Panc1 (cell line): ENCODE measurements at regions not wholly inside any gene's neighbourhood (a gene's known extent, or its start where the extent isn't known, plus 50 kb on each side); places are given as distances from the start of the nearest gene placed in this dataset.

Experiments
- CTCF ChIP-seq: fragments of 450-650 bp; IDR thresholded peaks from 2 replicates; pipeline ENCODE4 v1.5.1; 2017; ENCODE audit warnings: mild to moderate bottlenecking
- POLR2AphosphoS5 ChIP-seq: IDR thresholded peaks from 2 replicates; pipeline ENCODE4 v1.6.1; 2012; ENCODE audit warnings: mild to moderate bottlenecking, low read depth, low read length, moderate library complexity
- REST ChIP-seq, 2 experiments: IDR thresholded peaks; 2 replicates each; pipeline ENCODE4 v1.6.1; 2011 to 2012; ENCODE audit warnings: low read depth in 2 of 2, control low read depth in 1 of 2, low read length in 1 of 2, mild to moderate bottlenecking in 1 of 2, moderate library complexity in 1 of 2; ENCODE audit not compliant: insufficient read depth in 1 of 2
- SIN3A ChIP-seq: IDR thresholded peaks from 2 replicates; pipeline ENCODE4 v1.6.1; 2012; ENCODE audit warnings: low read depth, mild to moderate bottlenecking, low read length, moderate library complexity, borderline replicate concordance; ENCODE audit not compliant: insufficient read depth
- TCF7L2 ChIP-seq: IDR thresholded peaks from 2 replicates; pipeline ENCODE4 v1.6.1; 2011; ENCODE audit warnings: mild to moderate bottlenecking, low read depth, low read length, inconsistent platforms

DNA sequence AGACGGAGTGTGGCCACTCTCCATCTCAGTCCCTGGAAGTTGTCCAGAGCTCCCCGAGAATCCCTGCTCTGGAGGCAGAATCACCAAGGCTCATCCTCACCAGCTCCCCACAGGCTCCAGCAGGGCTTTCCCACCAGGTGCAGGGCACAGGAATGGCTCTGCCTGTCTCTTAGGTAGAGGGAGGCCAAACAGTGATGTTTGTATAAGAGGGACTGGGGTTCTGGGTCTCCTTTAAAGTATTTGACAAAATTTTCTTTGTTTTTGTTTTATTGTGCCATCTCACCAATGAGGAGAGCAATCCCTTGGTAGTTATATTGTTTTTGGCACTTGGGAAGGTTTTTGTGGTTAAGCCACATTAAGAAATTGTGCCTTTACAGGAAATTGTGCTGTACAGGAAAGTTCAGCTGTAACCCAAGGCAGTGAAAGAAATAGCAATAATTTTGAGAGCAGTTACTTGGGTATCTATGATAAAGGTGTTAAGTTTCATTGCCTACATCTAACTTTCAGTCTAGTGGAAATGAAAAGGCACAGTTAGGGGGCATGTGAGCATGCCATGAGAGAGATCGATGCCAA, 219.3 kb upstream of the PRSS58 start:
- TF ChIP-seq CTCF (no peak), POLR2AphosphoS5 (no peak), REST (IDR thresholded peaks at IDR 0.05; ENCODE audit: insufficient read depth in 1 of 2, low read depth in 2 of 2, low read length in 1 of 2) (no peak), SIN3A (no peak), TCF7L2 (no peak)
